IMR-90 (cell line): ENCODE measurements at regions not wholly inside any gene's neighbourhood (a gene's known extent, or its start where the extent isn't known, plus 50 kb on each side); places are given as distances from the start of the nearest gene placed in this dataset.

Experiments used
- ATAC-seq: fragments of 200-7000 bp; cut with Tn5 transposase; 2 replicates; pipeline ENCODE4 v1.9.1; 2020; ENCODE audit warnings: low read depth, mild to moderate bottlenecking, moderate library complexity
- BruUV-seq: library from RNA; stranded (reverse); fragments of 400-500 nt; replicated peaks from 2 replicates; lab custom pipeline; 2021; lab: Mats Ljungman, UMichigan
- CTCF ChIA-PET: fragments of 300-600 bp; formaldehyde crosslinking; extraction: SDS; loops from one replicate; lab custom pipeline; 2021; ENCODE audit warnings: antibody characterized with exemption; lab: Yijun Ruan, JAX
- POLR2A ChIA-PET: fragments of 300-600 bp; sonication (Branson Sonifier 250); formaldehyde crosslinking; loops from one replicate; lab custom pipeline; 2022; ENCODE audit warnings: antibody characterized with exemption; ENCODE audit not compliant: unreplicated experiment; lab: Charles Lee
- DNase-seq: peaks from one replicate; pipeline ENCODE4 v3.0.0; 2013
- H2AFZ ChIP-seq: replicated peaks from 2 replicates; pipeline ENCODE3; 2013; ENCODE audit warnings: low read length, mild to moderate bottlenecking; ENCODE audit not compliant: poor library complexity
- H2AK5ac ChIP-seq: 2 replicates; pipeline ENCODE4 v1.6.1; 2013; ENCODE audit warnings: low read depth, low read length, inconsistent platforms
- H2AK9ac ChIP-seq: replicated peaks from 2 replicates; pipeline ENCODE3; 2013; ENCODE audit warnings: mild to moderate bottlenecking, low read depth, low read length, moderate library complexity; ENCODE audit not compliant: poor library complexity
- H2BK120ac ChIP-seq: 2 replicates; pipeline ENCODE4 v1.6.1; 2013; ENCODE audit warnings: low read depth, low read length, inconsistent platforms
- H2BK15ac ChIP-seq: 3 replicates; pipeline ENCODE4 v1.6.1; 2013; ENCODE audit warnings: low read depth, low read length, inconsistent platforms
- H2BK20ac ChIP-seq: 2 replicates; pipeline ENCODE4 v1.6.1; 2013; ENCODE audit warnings: low read depth, mild to moderate bottlenecking, inconsistent platforms, low read length, moderate library complexity
- H2BK5ac ChIP-seq: 2 replicates; pipeline ENCODE4 v1.6.1; 2013; ENCODE audit warnings: mild to moderate bottlenecking, low read depth, low read length, inconsistent platforms; ENCODE audit not compliant: poor library complexity, severe bottlenecking
- H3K14ac ChIP-seq: replicated peaks from 2 replicates; pipeline ENCODE4 v1.6.1; 2013; ENCODE audit warnings: low read depth, low read length, inconsistent platforms
- H3K18ac ChIP-seq: 2 replicates; pipeline ENCODE4 v1.6.1; 2013; ENCODE audit warnings: low read depth, low read length, control low read depth
- H3K23ac ChIP-seq: 2 replicates; pipeline ENCODE4 v1.6.1; 2013; ENCODE audit warnings: low read depth, low read length, inconsistent platforms
- H3K27ac ChIP-seq: 2 replicates; pipeline ENCODE4 v1.5.1; 2013; ENCODE audit warnings: mild to moderate bottlenecking, control low read depth, low read length; ENCODE audit not compliant: insufficient read depth
- H3K27me3 ChIP-seq: 2 replicates; pipeline ENCODE4 v1.6.1; 2013; ENCODE audit warnings: low read length; ENCODE audit not compliant: control insufficient read depth, insufficient read depth
- H3K36me3 ChIP-seq: 2 replicates; pipeline ENCODE4 v1.6.1; 2013; ENCODE audit warnings: low read length, mixed read lengths; ENCODE audit not compliant: control insufficient read depth, insufficient read depth
- H3K4ac ChIP-seq: 2 replicates; pipeline ENCODE4 v1.6.1; 2013; ENCODE audit warnings: low read depth, low read length, inconsistent platforms
- H3K4me1 ChIP-seq: 2 replicates; pipeline ENCODE4 v1.6.1; 2013; ENCODE audit warnings: low read length, mixed read lengths; ENCODE audit not compliant: control insufficient read depth, insufficient read depth
- H3K4me2 ChIP-seq: 2 replicates; pipeline ENCODE4 v1.6.1; 2013; ENCODE audit warnings: low read depth, mild to moderate bottlenecking, control low read depth, low read length, moderate library complexity
- H3K4me3 ChIP-seq: 2 replicates; pipeline ENCODE4 v1.5.1; 2013; ENCODE audit warnings: low read depth, mild to moderate bottlenecking, control low read depth, low read length, moderate library complexity; ENCODE audit not compliant: insufficient read depth
- H3K56ac ChIP-seq: 2 replicates; pipeline ENCODE4 v1.6.1; 2013; ENCODE audit warnings: low read length, inconsistent platforms; ENCODE audit not compliant: insufficient read depth; ENCODE audit errors: extremely low read depth
- H3K79me1 ChIP-seq, 2 experiments: 2 replicates each; pipeline ENCODE4 v1.6.1; 2013; ENCODE audit warnings: low read length in 2 of 2, inconsistent platforms in 1 of 2, low read depth in 1 of 2
- H3K9ac ChIP-seq: 2 replicates; pipeline ENCODE4 v1.6.1; 2013; ENCODE audit warnings: low read depth, low read length, control low read depth
- H3K9me1 ChIP-seq: 2 replicates; pipeline ENCODE4 v1.6.1; 2013; ENCODE audit warnings: low read length, inconsistent platforms; ENCODE audit not compliant: insufficient read depth
- H3K9me3 ChIP-seq: 2 replicates; pipeline ENCODE4 v1.6.1; 2013; ENCODE audit warnings: low read length; ENCODE audit not compliant: control insufficient read depth, insufficient read depth
- H4K20me1 ChIP-seq: 2 replicates; pipeline ENCODE4 v1.6.1; 2013; ENCODE audit warnings: low read length, inconsistent platforms; ENCODE audit not compliant: insufficient read depth
- H4K5ac ChIP-seq: 2 replicates; pipeline ENCODE4 v1.6.1; 2013; ENCODE audit warnings: mild to moderate bottlenecking, low read depth, low read length, control low read depth
- H4K8ac ChIP-seq, 2 experiments: 2 replicates each; pipeline ENCODE4 v1.6.1; 2013; ENCODE audit warnings: low read depth in 2 of 2, low read length in 2 of 2, control low read depth in 1 of 2, inconsistent platforms in 1 of 2
- H4K91ac ChIP-seq: 2 replicates; pipeline ENCODE4 v1.6.1; 2013; ENCODE audit warnings: low read depth, low read length, inconsistent platforms; ENCODE audit not compliant: insufficient read depth
- BHLHE40 ChIP-seq: fragments of 150-350 bp; IDR thresholded peaks from 2 replicates; pipeline ENCODE4 v1.6.1; 2016; ENCODE audit warnings: mild to moderate bottlenecking, low read depth, low read length
- CEBPB ChIP-seq: IDR thresholded peaks from 2 replicates; pipeline ENCODE4 v1.6.1; 2012; ENCODE audit warnings: low read depth, low read length, improper control_type of control experiment
- CHD1 ChIP-seq: IDR thresholded peaks from 2 replicates; pipeline ENCODE4 v1.6.1; 2012; ENCODE audit warnings: low read depth, low read length, improper control_type of control experiment
- MAFK ChIP-seq: IDR thresholded peaks from 2 replicates; pipeline ENCODE4 v1.6.1; 2012; ENCODE audit warnings: low read depth, low read length, improper control_type of control experiment
- MAZ ChIP-seq: IDR thresholded peaks from 2 replicates; pipeline ENCODE4 v1.6.1; 2012; ENCODE audit warnings: low read depth, mild to moderate bottlenecking, low read length, improper control_type of control experiment, moderate library complexity, borderline replicate concordance
- NFE2L2 ChIP-seq: fragments of 150-350 bp; IDR thresholded peaks from 2 replicates; pipeline ENCODE4 v1.6.1; 2016; ENCODE audit warnings: low read depth, mild to moderate bottlenecking, low read length
- POLR2A ChIP-seq: IDR thresholded peaks from 2 replicates; pipeline ENCODE4 v1.6.1; 2012; ENCODE audit warnings: mild to moderate bottlenecking, low read depth, low read length
- RAD21 ChIP-seq: IDR thresholded peaks from 2 replicates; pipeline ENCODE4 v1.6.1; 2012; ENCODE audit warnings: low read length, improper control_type of control experiment
- RCOR1 ChIP-seq: IDR thresholded peaks from 2 replicates; pipeline ENCODE4 v1.6.1; 2012; ENCODE audit warnings: mild to moderate bottlenecking, low read length, improper control_type of control experiment; ENCODE audit not compliant: insufficient replicate concordance
- RFX5 ChIP-seq: IDR thresholded peaks from 2 replicates; pipeline ENCODE4 v1.8.0; 2012; ENCODE audit warnings: low read depth, mild to moderate bottlenecking, low read length, moderate library complexity
- SMC3 ChIP-seq: fragments of 150-350 bp; IDR thresholded peaks from 2 replicates; pipeline ENCODE4 v1.6.1; 2016; ENCODE audit warnings: low read depth, mild to moderate bottlenecking, antibody characterized with exemption, low read length, moderate library complexity
- WGBS, 2 experiments: methylation state at CpG; one replicate each; pipeline versions ENCODE4 v1.1.5 to v1.1.7; 2013; ENCODE audit warnings: missing lambda C conversion rate in 2 of 2; ENCODE audit not compliant: insufficient read length in 1 of 2; ENCODE audit errors: extremely low coverage in 2 of 2; 5-methylcytosine and 5-hydroxymethylcytosine counted together
- dilution Hi-C: fragments of 300-500 bp; cut with HindIII; formaldehyde crosslinking; loops from one replicate; pipeline ENCODE4 v1.14.3; 2018; ENCODE audit warnings: low sequenced_read_pairs; ENCODE audit not compliant: unreplicated experiment
- in situ Hi-C: fragments of 300-500 bp; cut with MboI; formaldehyde crosslinking; loops from 3 replicates; pipeline ENCODE4 v1.14.3; 2019; ENCODE audit warnings: low sequenced_read_pairs, inconsistent platforms, mixed read lengths
- intact Hi-C: fragments of 100-400 bp; cut with micrococcal nuclease; formaldehyde crosslinking; loops from 2 replicates; pipeline ENCODE4 v1.10.0; 2022
- TF ChIP-seq, protein P1 (sequence below): fragments of 150-350 bp; IDR thresholded peaks from 2 replicates; pipeline ENCODE4 v1.6.1; 2017; ENCODE audit warnings: mild to moderate bottlenecking, antibody characterized with exemption, low read length, low read depth
- TF ChIP-seq, protein P2 (sequence below): fragments of 150-350 bp; IDR thresholded peaks from 2 replicates; pipeline ENCODE4 v1.6.1; 2016; ENCODE audit warnings: low read depth, mild to moderate bottlenecking, low read length, moderate library complexity, borderline replicate concordance
- TF ChIP-seq, protein P3 (sequence below): conservative IDR thresholded peaks from 2 replicates; pipeline ENCODE4 v1.5.1; 2012; ENCODE audit warnings: mild to moderate bottlenecking, low read depth, low read length, improper control_type of control experiment

- Histone ChIP-seq H2BK120ac (no peak overlapping the region), H3K9me3 (no peaks in the 10 kb centered on the region), H3K9ac (no peak overlapping the region), H2BK15ac (no peak overlapping the region), H2BK5ac (no peak overlapping the region), H2AK9ac (no peak overlapping the region), H2AFZ (no peak overlapping the region), H3K4ac (no peak overlapping the region), H3K27ac (no peak overlapping the region), H3K18ac (no peak overlapping the region), H3K79me1 (no peaks in the 10 kb centered on the region), H4K5ac (no peak overlapping the region), H3K36me3 (no peaks in the 10 kb centered on the region), H3K14ac (no peak overlapping the region), H4K91ac (no peak overlapping the region), H3K9me1 (0 out of 2 replicates have a peak, but pooled peaks cover 5% of the 10 kb centered on the region), H4K8ac (no peak overlapping the region), H3K27me3 (peaks cover 16% of the 10 kb centered on the region), H2AK5ac (no peak overlapping the region), H3K56ac (no peak overlapping the region), H3K4me3 (no peak overlapping the region), H3K23ac (no peak overlapping the region), H3K4me2 (no peak overlapping the region), H3K4me1 (no peaks in the 10 kb centered on the region), H4K20me1 (no peaks in the 10 kb centered on the region; the same call in 1 of the 2 replicates), H2BK20ac (no peak overlapping the region)
- ATAC-seq, result no peak
- no CpG with 5 or more reads among the region's 5 CpGs for WGBS, 2 experiments
- DNase-seq, result no peak
- in situ Hi-C loops, result no loop called here
- intact Hi-C loops, result loop anchor here (5.0 kb wide), 1 partner anchor 91 kb away; no protein-coding TSS in a partner anchor
- no TSS peak for BruUV-seq
- CTCF ChIA-PET, result no interaction called here
- POLR2A ChIA-PET, result no interaction called here
- TF ChIP-seq BHLHE40 (no peak), MAFK (no peak), RCOR1 (no peak), CHD1 (no peak), CEBPB (no peak), NFE2L2 (no peak), POLR2A (no peak), RAD21 (no peak), SMC3 (no peak), MAZ (no peak), RFX5 (no peak)
- TF ChIP-seq, protein P1, sequence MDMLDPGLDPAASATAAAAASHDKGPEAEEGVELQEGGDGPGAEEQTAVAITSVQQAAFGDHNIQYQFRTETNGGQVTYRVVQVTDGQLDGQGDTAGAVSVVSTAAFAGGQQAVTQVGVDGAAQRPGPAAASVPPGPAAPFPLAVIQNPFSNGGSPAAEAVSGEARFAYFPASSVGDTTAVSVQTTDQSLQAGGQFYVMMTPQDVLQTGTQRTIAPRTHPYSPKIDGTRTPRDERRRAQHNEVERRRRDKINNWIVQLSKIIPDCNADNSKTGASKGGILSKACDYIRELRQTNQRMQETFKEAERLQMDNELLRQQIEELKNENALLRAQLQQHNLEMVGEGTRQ, result no peak
- TF ChIP-seq, protein P2, sequence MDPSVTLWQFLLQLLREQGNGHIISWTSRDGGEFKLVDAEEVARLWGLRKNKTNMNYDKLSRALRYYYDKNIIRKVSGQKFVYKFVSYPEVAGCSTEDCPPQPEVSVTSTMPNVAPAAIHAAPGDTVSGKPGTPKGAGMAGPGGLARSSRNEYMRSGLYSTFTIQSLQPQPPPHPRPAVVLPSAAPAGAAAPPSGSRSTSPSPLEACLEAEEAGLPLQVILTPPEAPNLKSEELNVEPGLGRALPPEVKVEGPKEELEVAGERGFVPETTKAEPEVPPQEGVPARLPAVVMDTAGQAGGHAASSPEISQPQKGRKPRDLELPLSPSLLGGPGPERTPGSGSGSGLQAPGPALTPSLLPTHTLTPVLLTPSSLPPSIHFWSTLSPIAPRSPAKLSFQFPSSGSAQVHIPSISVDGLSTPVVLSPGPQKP, result no peak
- TF ChIP-seq, protein P3, sequence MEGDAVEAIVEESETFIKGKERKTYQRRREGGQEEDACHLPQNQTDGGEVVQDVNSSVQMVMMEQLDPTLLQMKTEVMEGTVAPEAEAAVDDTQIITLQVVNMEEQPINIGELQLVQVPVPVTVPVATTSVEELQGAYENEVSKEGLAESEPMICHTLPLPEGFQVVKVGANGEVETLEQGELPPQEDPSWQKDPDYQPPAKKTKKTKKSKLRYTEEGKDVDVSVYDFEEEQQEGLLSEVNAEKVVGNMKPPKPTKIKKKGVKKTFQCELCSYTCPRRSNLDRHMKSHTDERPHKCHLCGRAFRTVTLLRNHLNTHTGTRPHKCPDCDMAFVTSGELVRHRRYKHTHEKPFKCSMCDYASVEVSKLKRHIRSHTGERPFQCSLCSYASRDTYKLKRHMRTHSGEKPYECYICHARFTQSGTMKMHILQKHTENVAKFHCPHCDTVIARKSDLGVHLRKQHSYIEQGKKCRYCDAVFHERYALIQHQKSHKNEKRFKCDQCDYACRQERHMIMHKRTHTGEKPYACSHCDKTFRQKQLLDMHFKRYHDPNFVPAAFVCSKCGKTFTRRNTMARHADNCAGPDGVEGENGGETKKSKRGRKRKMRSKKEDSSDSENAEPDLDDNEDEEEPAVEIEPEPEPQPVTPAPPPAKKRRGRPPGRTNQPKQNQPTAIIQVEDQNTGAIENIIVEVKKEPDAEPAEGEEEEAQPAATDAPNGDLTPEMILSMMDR, result no peak
- dilution Hi-C loops, result no loop called here
Measured at GRCh38 chr3:124206225-124207055, 214.5 kb upstream of the ROPN1 start.
